H9 (cell line): ENCODE measurements at regions not wholly inside any gene's neighbourhood (a gene's known extent, or its start where the extent isn't known, plus 50 kb on each side); places are given as distances from the start of the nearest gene placed in this dataset.
A peak's percentile ranks its signal among the peaks of the same experiment; 100 is the strongest.

Experiments
- DNase-seq: peaks from one replicate; pipeline ENCODE4 v3.0.0-alpha.2; 2017
- H2AFZ ChIP-seq: one replicate; pipeline ENCODE4 v1.6.1; 2013; ENCODE audit warnings: mild to moderate bottlenecking, low read length, control low read depth, moderate library complexity
- H2AK5ac ChIP-seq: 2 replicates; pipeline ENCODE4 v1.6.1; 2013; ENCODE audit warnings: low read length, control low read depth, mixed read lengths; ENCODE audit not compliant: insufficient read length
- H2BK120ac ChIP-seq: one replicate; pipeline ENCODE4 v1.6.1; 2013; ENCODE audit warnings: low read depth, mild to moderate bottlenecking, low read length, control low read depth, inconsistent platforms; ENCODE audit not compliant: poor library complexity, severe bottlenecking
- H2BK12ac ChIP-seq: 2 replicates; pipeline ENCODE4 v1.6.1; 2013; ENCODE audit warnings: low read length, control low read depth, mixed read lengths, low read depth; ENCODE audit not compliant: insufficient read length
- H2BK15ac ChIP-seq: 2 replicates; pipeline ENCODE4 v1.6.1; 2013; ENCODE audit warnings: low read depth, low read length, control low read depth
- H2BK20ac ChIP-seq: one replicate; pipeline ENCODE4 v1.6.1; 2013; ENCODE audit warnings: low read depth, mild to moderate bottlenecking, low read length, control low read depth, inconsistent platforms; ENCODE audit not compliant: poor library complexity, severe bottlenecking
- H2BK5ac ChIP-seq: 2 replicates; pipeline ENCODE4 v1.6.1; 2013; ENCODE audit warnings: low read length, control low read depth, mixed read lengths; ENCODE audit not compliant: insufficient read length
- H3K14ac ChIP-seq: 2 replicates; pipeline ENCODE4 v1.6.1; 2013; ENCODE audit warnings: low read length, control low read depth; ENCODE audit not compliant: insufficient read depth
- H3K18ac ChIP-seq: 2 replicates; pipeline ENCODE4 v1.6.1; 2013; ENCODE audit warnings: low read depth, mild to moderate bottlenecking, mixed read lengths, low read length, control low read depth; ENCODE audit not compliant: insufficient read length
- H3K23ac ChIP-seq: 2 replicates; pipeline ENCODE4 v1.6.1; 2013; ENCODE audit warnings: low read length, control low read depth, mixed read lengths, low read depth; ENCODE audit not compliant: insufficient read length
- H3K23me2 ChIP-seq: 2 replicates; pipeline ENCODE4 v1.6.1; 2013; ENCODE audit warnings: low read depth, mild to moderate bottlenecking, mixed read lengths, low read length, control low read depth; ENCODE audit not compliant: insufficient read length, poor library complexity, severe bottlenecking
- H3K27ac ChIP-seq: 2 replicates; pipeline ENCODE4 v1.5.1; 2013; ENCODE audit warnings: low read length, control low read depth, mixed read lengths, low read depth; ENCODE audit not compliant: insufficient read length
- H3K27me3 ChIP-seq: 2 replicates; pipeline ENCODE4 v1.6.1; 2013; ENCODE audit warnings: low read length, control low read depth, inconsistent platforms; ENCODE audit not compliant: insufficient read depth
- H3K4ac ChIP-seq: 2 replicates; pipeline ENCODE4 v1.6.1; 2013; ENCODE audit warnings: low read depth, mild to moderate bottlenecking, control low read depth, inconsistent platforms, low read length, moderate library complexity
- H3K4me1 ChIP-seq: 2 replicates; pipeline ENCODE4 v1.6.1; 2013; ENCODE audit warnings: low read length, control low read depth, inconsistent platforms; ENCODE audit not compliant: insufficient read depth
- H3K4me2 ChIP-seq: 2 replicates; pipeline ENCODE4 v1.6.1; 2013; ENCODE audit warnings: low read length, control low read depth, mixed read lengths; ENCODE audit not compliant: insufficient read length, insufficient read depth
- H3K56ac ChIP-seq: 2 replicates; pipeline ENCODE4 v1.6.1; 2013; ENCODE audit warnings: low read depth, mild to moderate bottlenecking, mixed read lengths, low read length, control low read depth; ENCODE audit not compliant: insufficient read length
- H3K79me1 ChIP-seq: 2 replicates; pipeline ENCODE4 v1.6.1; 2013; ENCODE audit warnings: low read depth, mild to moderate bottlenecking, moderate library complexity, low read length, control low read depth, inconsistent platforms; ENCODE audit not compliant: insufficient read depth, poor library complexity, severe bottlenecking
- H3K79me2 ChIP-seq: 2 replicates; pipeline ENCODE4 v1.6.1; 2013; ENCODE audit warnings: low read length, control low read depth, inconsistent platforms; ENCODE audit not compliant: insufficient read depth
- H3K9ac ChIP-seq: 2 replicates; pipeline ENCODE4 v1.6.1; 2013; ENCODE audit warnings: low read length, control low read depth, mixed read lengths; ENCODE audit not compliant: insufficient read length; ENCODE audit errors: extremely low read depth
- H3K9me3 ChIP-seq: one replicate; pipeline ENCODE4 v1.6.1; 2013; ENCODE audit warnings: low read depth, low read length, inconsistent platforms; ENCODE audit not compliant: control insufficient read depth
- H3T11ph ChIP-seq: one replicate; pipeline ENCODE4 v1.6.1; 2013; ENCODE audit warnings: mild to moderate bottlenecking, low read length, control low read depth, inconsistent platforms
- H4K20me1 ChIP-seq: one replicate; pipeline ENCODE4 v1.6.1; 2013; ENCODE audit not compliant: control insufficient read depth, insufficient read length, insufficient read depth
- H4K5ac ChIP-seq: 2 replicates; pipeline ENCODE4 v1.6.1; 2013; ENCODE audit warnings: low read depth, mild to moderate bottlenecking, mixed read lengths, low read length, control low read depth; ENCODE audit not compliant: insufficient read length
- H4K8ac ChIP-seq: replicated peaks from 2 replicates; pipeline ENCODE4 v1.6.1; 2013; ENCODE audit warnings: low read length, control low read depth, mixed read lengths, low read depth; ENCODE audit not compliant: insufficient read length
- H4K91ac ChIP-seq: 2 replicates; pipeline ENCODE4 v1.6.1; 2013; ENCODE audit warnings: low read depth, mild to moderate bottlenecking, moderate library complexity, mixed read lengths, low read length, control low read depth; ENCODE audit not compliant: insufficient read length
- H3K27ac Mint-ChIP-seq, 3 experiments: 2 replicates in 2 of 3; 3 replicates in 1 of 3; pipeline ENCODE4 v1.8.0; 2020 to 2021; ENCODE audit warnings: mixed read lengths in 3 of 3, mild to moderate bottlenecking in 1 of 3, moderate library complexity in 1 of 3
- H3K27me3 Mint-ChIP-seq: 2 replicates; pipeline ENCODE4 v1.8.0; 2021; ENCODE audit warnings: low read depth, mild to moderate bottlenecking, moderate library complexity, mixed read lengths
- H3K36me3 Mint-ChIP-seq, 3 experiments: 2 replicates in 2 of 3; 3 replicates in 1 of 3; pipeline ENCODE4 v1.8.0; 2020 to 2021; ENCODE audit warnings: low read depth in 3 of 3, mixed read lengths in 3 of 3; ENCODE audit not compliant: insufficient read depth in 1 of 3
- H3K4me1 Mint-ChIP-seq, 2 experiments: 2 replicates each; pipeline ENCODE4 v1.8.0; 2020; ENCODE audit warnings: mixed read lengths in 2 of 2
- H3K4me3 Mint-ChIP-seq, 2 experiments: 2 replicates in 1 of 2; 3 replicates in 1 of 2; pipeline ENCODE4 v1.8.0; 2020 to 2021; ENCODE audit warnings: mild to moderate bottlenecking in 2 of 2, mixed read lengths in 2 of 2, moderate library complexity in 1 of 2
- H3K9me3 Mint-ChIP-seq, 2 experiments: 2 replicates in 1 of 2; 3 replicates in 1 of 2; pipeline ENCODE4 v1.8.0; 2020; ENCODE audit warnings: mild to moderate bottlenecking in 2 of 2, mixed read lengths in 2 of 2, moderate library complexity in 1 of 2
- WGBS: extraction: QIAGEN DNeasy Blood & Tissue Kit; methylation state at CpG from one replicate; pipeline ENCODE4 v1.1.7; 2013; ENCODE audit warnings: missing lambda C conversion rate, low lambda C conversion rate, mixed read lengths; ENCODE audit not compliant: insufficient read length; ENCODE audit errors: extremely low coverage; 5-methylcytosine and 5-hydroxymethylcytosine counted together
- TF ChIP-seq, protein P1 (sequence below): fragments of 200-600 bp; sonication (generic); conservative IDR thresholded peaks from 3 replicates; pipeline ENCODE4 v1.8.0; 2021; ENCODE audit warnings: antibody characterized with exemption, mild to moderate bottlenecking

DNA sequence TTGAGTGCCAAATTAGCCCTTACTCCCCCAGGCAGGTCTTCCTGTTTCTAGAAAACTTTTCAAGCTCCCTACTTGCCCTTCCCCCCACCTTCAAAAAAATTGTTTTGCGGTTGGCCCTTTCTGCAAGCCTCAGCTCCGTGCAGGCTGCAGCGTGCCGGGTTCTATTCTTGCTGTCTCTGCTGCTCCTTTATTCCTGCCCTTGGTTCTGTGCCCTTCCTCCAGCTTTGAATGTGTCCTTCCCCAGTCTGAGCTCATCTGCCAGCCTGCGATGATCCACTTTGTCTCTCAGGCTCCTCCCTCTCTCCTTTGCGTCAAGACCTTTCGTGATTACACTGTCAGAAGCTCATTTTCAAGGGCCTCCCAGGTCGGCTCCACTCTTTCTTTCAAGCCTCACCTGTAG lies 98.6 kb downstream of the IRF2BPL start:
- peaks cover 1% of the 10 kb centered on the region for H3K27me3 Mint-ChIP-seq
- Histone ChIP-seq H4K91ac (no peak overlapping the region), H2AK5ac (no peak overlapping the region), H2BK12ac (no peak overlapping the region), H2BK120ac (no peak overlapping the region), H2BK5ac (no peak overlapping the region), H3T11ph (no peak overlapping the region), H3K4me2 (no peak overlapping the region), H2BK15ac (no peak overlapping the region), H3K27ac (no peak overlapping the region), H3K56ac (no peak overlapping the region), H2AFZ (no peak overlapping the region), H3K79me1 (no peaks in the 10 kb centered on the region), H3K9me3 (no peaks in the 10 kb centered on the region), H3K9ac (no peak overlapping the region), H3K4me1 (peaks cover 13% of the 10 kb centered on the region; the same call in 1 of the 2 replicates), H3K23ac (no peak overlapping the region), H3K4ac (no peak overlapping the region), H3K79me2 (no peaks in the 10 kb centered on the region), H4K8ac (no peak overlapping the region), H2BK20ac (no peak overlapping the region), H3K27me3 (no peaks in the 10 kb centered on the region), H4K5ac (no peak overlapping the region), H3K14ac (no peak overlapping the region), H4K20me1 (no peaks in the 10 kb centered on the region), H3K18ac (no peak overlapping the region), H3K23me2 (no peaks in the 10 kb centered on the region)
- no peaks in the 10 kb centered on the region for H3K9me3 Mint-ChIP-seq
- H3K4me1 Mint-ChIP-seq: peaks cover 63 to 69% of the 10 kb centered on the region in 2 experiments
- TF ChIP-seq, protein P1, sequence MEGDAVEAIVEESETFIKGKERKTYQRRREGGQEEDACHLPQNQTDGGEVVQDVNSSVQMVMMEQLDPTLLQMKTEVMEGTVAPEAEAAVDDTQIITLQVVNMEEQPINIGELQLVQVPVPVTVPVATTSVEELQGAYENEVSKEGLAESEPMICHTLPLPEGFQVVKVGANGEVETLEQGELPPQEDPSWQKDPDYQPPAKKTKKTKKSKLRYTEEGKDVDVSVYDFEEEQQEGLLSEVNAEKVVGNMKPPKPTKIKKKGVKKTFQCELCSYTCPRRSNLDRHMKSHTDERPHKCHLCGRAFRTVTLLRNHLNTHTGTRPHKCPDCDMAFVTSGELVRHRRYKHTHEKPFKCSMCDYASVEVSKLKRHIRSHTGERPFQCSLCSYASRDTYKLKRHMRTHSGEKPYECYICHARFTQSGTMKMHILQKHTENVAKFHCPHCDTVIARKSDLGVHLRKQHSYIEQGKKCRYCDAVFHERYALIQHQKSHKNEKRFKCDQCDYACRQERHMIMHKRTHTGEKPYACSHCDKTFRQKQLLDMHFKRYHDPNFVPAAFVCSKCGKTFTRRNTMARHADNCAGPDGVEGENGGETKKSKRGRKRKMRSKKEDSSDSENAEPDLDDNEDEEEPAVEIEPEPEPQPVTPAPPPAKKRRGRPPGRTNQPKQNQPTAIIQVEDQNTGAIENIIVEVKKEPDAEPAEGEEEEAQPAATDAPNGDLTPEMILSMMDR: no peak
- no CpG with 5 or more reads among the region's 8 CpGs for WGBS
- H3K4me3 Mint-ChIP-seq: no peak overlapping the region; a peak in 1 of 5 replicates
- DNase-seq: no peak
- H3K27ac Mint-ChIP-seq: peak overlapping the region; percentile 12 to 45 (median 35); a peak in 6 of 7 replicates
- no peaks in the 10 kb centered on the region for H3K36me3 Mint-ChIP-seq
